ENCODE measurements at regions not wholly inside any gene's neighbourhood (a gene's known extent, or its start where the extent isn't known, plus 50 kb on each side); places are given as distances from the start of the nearest gene placed in this dataset.

- Histone ChIP-seq H2AFZ (ENCODE audit: low read length) (no peak overlapping the region), H3K27me3 (ENCODE audit: low read length) (no peaks in the 10 kb centered on the region), H3K9ac (ENCODE audit: low read length) (no peak overlapping the region), H3K4me3 (ENCODE audit: low read length) (no peak overlapping the region), H3K4me2 (ENCODE audit: low read depth, low read length, poor library complexity, severe bottlenecking) (no peak overlapping the region), H3K4me1 (ENCODE audit: low read length) (no peaks in the 10 kb centered on the region), H3K36me3 (ENCODE audit: insufficient read depth, low read length) (no peaks in the 10 kb centered on the region), H4K20me1 (ENCODE audit: insufficient read depth, low read depth, low read length) (no peaks in the 10 kb centered on the region), H3K79me2 (ENCODE audit: low read length) (no peaks in the 10 kb centered on the region), H3K27ac (ENCODE audit: low read length) (no peak overlapping the region), H3K9me2 (replicated peaks; ENCODE audit: insufficient read depth, low read length) (no peaks in the 10 kb centered on the region), H3K9me3 (ENCODE audit: low read length) (0 out of 2 replicates have a peak, but pooled peaks cover 6% of the 10 kb centered on the region)
- no peak for DNase-seq
Observed at GRCh38 chrX:145715641-145716138, 101.9 kb upstream of the SLITRK2 start.

- no peak overlapping the region for H3K27ac ChIP-seq (ENCODE audit: low read length)
- H3K27me3 ChIP-seq (ENCODE audit: low read length) = no peaks in the 10 kb centered on the region
- no peaks in the 10 kb centered on the region for H4K20me1 ChIP-seq (ENCODE audit: insufficient read depth, low read depth, low read length)
- no peaks in the 10 kb centered on the region for H3K36me3 ChIP-seq (ENCODE audit: insufficient read depth, low read length)
- no peaks in the 10 kb centered on the region for H3K9me2 ChIP-seq (replicated peaks; ENCODE audit: insufficient read depth, low read length)
- H3K79me2 ChIP-seq (ENCODE audit: low read length) = no peaks in the 10 kb centered on the region
- H3K9ac ChIP-seq (ENCODE audit: low read length) = no peak overlapping the region
- no peaks in the 10 kb centered on the region for H3K4me1 ChIP-seq (ENCODE audit: low read length)
- no peak overlapping the region for H3K4me2 ChIP-seq (ENCODE audit: low read depth, low read length, poor library complexity, severe bottlenecking)
- no peak overlapping the region for H2AFZ ChIP-seq (ENCODE audit: low read length)
- H3K9me3 ChIP-seq (ENCODE audit: low read length) = 0 out of 2 replicates have a peak, but pooled peaks cover 6% of the 10 kb centered on the region
- DNase-seq = no peak
- no peak overlapping the region for H3K4me3 ChIP-seq (ENCODE audit: low read length)
Observed at GRCh38 chrX:145716226-145716625, 101.4 kb upstream of the SLITRK2 start.

- no peaks in the 10 kb centered on the region for H3K36me3 ChIP-seq (ENCODE audit: insufficient read depth, low read length)
- H4K20me1 ChIP-seq (ENCODE audit: insufficient read depth, low read depth, low read length) = no peaks in the 10 kb centered on the region
- no peak overlapping the region for H3K4me2 ChIP-seq (ENCODE audit: low read depth, low read length, poor library complexity, severe bottlenecking)
- no peaks in the 10 kb centered on the region for H3K79me2 ChIP-seq (ENCODE audit: low read length)
- no peaks in the 10 kb centered on the region for H3K9me2 ChIP-seq (replicated peaks; ENCODE audit: insufficient read depth, low read length)
- peaks cover 5% of the 10 kb centered on the region; the same call in 1 of the 2 replicates for H3K9me3 ChIP-seq (ENCODE audit: low read length)
- no peak overlapping the region for H2AFZ ChIP-seq (ENCODE audit: low read length)
- no peak overlapping the region for H3K27ac ChIP-seq (ENCODE audit: low read length)
- H3K27me3 ChIP-seq (ENCODE audit: low read length) = no peaks in the 10 kb centered on the region
- DNase-seq = no peak
- H3K4me1 ChIP-seq (ENCODE audit: low read length) = no peaks in the 10 kb centered on the region
- H3K9ac ChIP-seq (ENCODE audit: low read length) = no peak overlapping the region
- H3K4me3 ChIP-seq (ENCODE audit: low read length) = no peak overlapping the region
Observed at GRCh38 chrX:145727476-145727875, 90.2 kb upstream of the SLITRK2 start.

GRCh38 chrX:145729635-145730034, 88.0 kb upstream of the SLITRK2 start:
- no peak overlapping the region for H3K27ac ChIP-seq (ENCODE audit: low read length)
- no peaks in the 10 kb centered on the region for H3K36me3 ChIP-seq (ENCODE audit: insufficient read depth, low read length)
- H3K4me1 ChIP-seq (ENCODE audit: low read length) = no peaks in the 10 kb centered on the region
- no peaks in the 10 kb centered on the region for H3K27me3 ChIP-seq (ENCODE audit: low read length)
- no peak for DNase-seq
- no peak overlapping the region for H3K9ac ChIP-seq (ENCODE audit: low read length)
- H3K9me2 ChIP-seq (replicated peaks; ENCODE audit: insufficient read depth, low read length) = no peaks in the 10 kb centered on the region
- no peak overlapping the region for H3K4me3 ChIP-seq (ENCODE audit: low read length)
- peaks cover 5% of the 10 kb centered on the region; the same call in 1 of the 2 replicates for H3K9me3 ChIP-seq (ENCODE audit: low read length)
- H3K79me2 ChIP-seq (ENCODE audit: low read length) = no peaks in the 10 kb centered on the region
- no peaks in the 10 kb centered on the region for H4K20me1 ChIP-seq (ENCODE audit: insufficient read depth, low read depth, low read length)
- no peak overlapping the region for H3K4me2 ChIP-seq (ENCODE audit: low read depth, low read length, poor library complexity, severe bottlenecking)
- H2AFZ ChIP-seq (ENCODE audit: low read length) = no peak overlapping the region

GRCh38 chrX:145735036-145735435, 82.6 kb upstream of the SLITRK2 start:
- Histone ChIP-seq H3K27me3 (ENCODE audit: low read length) (no peaks in the 10 kb centered on the region), H3K79me2 (ENCODE audit: low read length) (no peaks in the 10 kb centered on the region), H3K4me3 (ENCODE audit: low read length) (no peak overlapping the region), H3K9me2 (replicated peaks; ENCODE audit: insufficient read depth, low read length) (no peaks in the 10 kb centered on the region), H3K9me3 (ENCODE audit: low read length) (0 out of 2 replicates have a peak, but pooled peaks cover 5% of the 10 kb centered on the region), H3K9ac (ENCODE audit: low read length) (no peak overlapping the region), H3K4me2 (ENCODE audit: low read depth, low read length, poor library complexity, severe bottlenecking) (no peak overlapping the region), H3K27ac (ENCODE audit: low read length) (no peak overlapping the region), H3K36me3 (ENCODE audit: insufficient read depth, low read length) (no peaks in the 10 kb centered on the region), H2AFZ (ENCODE audit: low read length) (no peak overlapping the region), H4K20me1 (ENCODE audit: insufficient read depth, low read depth, low read length) (no peaks in the 10 kb centered on the region), H3K4me1 (ENCODE audit: low read length) (no peaks in the 10 kb centered on the region)
- no peak for DNase-seq

GRCh38 chrX:145751943-145752342, 65.7 kb upstream of the SLITRK2 start:
- Histone ChIP-seq H3K79me2 (ENCODE audit: low read length) (no peaks in the 10 kb centered on the region), H3K27ac (ENCODE audit: low read length) (no peak overlapping the region), H3K4me2 (ENCODE audit: low read depth, low read length, poor library complexity, severe bottlenecking) (no peak overlapping the region), H3K9me3 (ENCODE audit: low read length) (no peaks in the 10 kb centered on the region; the same call in 1 of the 2 replicates), H4K20me1 (ENCODE audit: insufficient read depth, low read depth, low read length) (no peaks in the 10 kb centered on the region), H3K27me3 (ENCODE audit: low read length) (no peaks in the 10 kb centered on the region), H3K4me1 (ENCODE audit: low read length) (no peaks in the 10 kb centered on the region), H3K36me3 (ENCODE audit: insufficient read depth, low read length) (no peaks in the 10 kb centered on the region), H3K9ac (ENCODE audit: low read length) (no peak overlapping the region), H3K4me3 (ENCODE audit: low read length) (no peak overlapping the region), H2AFZ (ENCODE audit: low read length) (no peak overlapping the region), H3K9me2 (replicated peaks; ENCODE audit: insufficient read depth, low read length) (no peaks in the 10 kb centered on the region)
- DNase-seq = no peak

Data from Karpas-422 (cell line).